ENCODE measurements at regions not wholly inside any gene's neighbourhood (a gene's known extent, or its start where the extent isn't known, plus 50 kb on each side); places are given as distances from the start of the nearest gene placed in this dataset.

DNA sequence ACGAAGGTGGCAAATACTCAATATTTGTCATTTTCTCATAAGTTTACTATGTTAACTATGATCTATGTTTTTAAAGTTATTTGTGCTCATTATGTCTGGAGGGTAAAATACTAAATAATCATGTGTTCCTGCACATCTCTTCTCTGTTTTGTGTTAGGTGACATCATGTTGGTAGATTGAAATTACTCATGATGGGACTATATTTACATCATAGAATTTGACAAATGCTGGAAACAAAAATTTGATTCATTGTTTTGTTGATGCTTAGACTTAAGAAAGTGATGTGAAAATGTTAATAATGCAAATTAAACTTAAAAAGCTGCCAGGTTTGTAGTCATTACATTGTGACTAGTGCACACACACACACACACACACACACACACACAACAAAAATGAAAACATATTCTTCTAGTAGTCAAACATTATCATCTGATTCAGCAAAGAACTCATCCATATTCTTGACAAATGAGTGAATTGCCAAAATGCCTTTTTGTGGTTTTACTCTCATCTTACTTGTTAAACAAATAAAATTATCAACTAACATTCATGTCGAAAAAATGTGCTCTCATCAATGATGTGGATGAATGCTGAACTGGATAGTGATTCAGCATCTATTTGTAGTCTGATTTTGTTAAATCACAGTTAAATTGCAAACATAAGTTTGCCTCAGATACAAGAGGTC, 870.7 kb downstream of the BRINP3 start:
- in situ Hi-C loops (cut with HindIII; ENCODE audit: low sequenced_read_pairs), result no loop called here
- H3K4me3 ChIP-seq (ENCODE audit: low read depth, low read length), result no peak overlapping the region
- TF ChIP-seq, protein P1, sequence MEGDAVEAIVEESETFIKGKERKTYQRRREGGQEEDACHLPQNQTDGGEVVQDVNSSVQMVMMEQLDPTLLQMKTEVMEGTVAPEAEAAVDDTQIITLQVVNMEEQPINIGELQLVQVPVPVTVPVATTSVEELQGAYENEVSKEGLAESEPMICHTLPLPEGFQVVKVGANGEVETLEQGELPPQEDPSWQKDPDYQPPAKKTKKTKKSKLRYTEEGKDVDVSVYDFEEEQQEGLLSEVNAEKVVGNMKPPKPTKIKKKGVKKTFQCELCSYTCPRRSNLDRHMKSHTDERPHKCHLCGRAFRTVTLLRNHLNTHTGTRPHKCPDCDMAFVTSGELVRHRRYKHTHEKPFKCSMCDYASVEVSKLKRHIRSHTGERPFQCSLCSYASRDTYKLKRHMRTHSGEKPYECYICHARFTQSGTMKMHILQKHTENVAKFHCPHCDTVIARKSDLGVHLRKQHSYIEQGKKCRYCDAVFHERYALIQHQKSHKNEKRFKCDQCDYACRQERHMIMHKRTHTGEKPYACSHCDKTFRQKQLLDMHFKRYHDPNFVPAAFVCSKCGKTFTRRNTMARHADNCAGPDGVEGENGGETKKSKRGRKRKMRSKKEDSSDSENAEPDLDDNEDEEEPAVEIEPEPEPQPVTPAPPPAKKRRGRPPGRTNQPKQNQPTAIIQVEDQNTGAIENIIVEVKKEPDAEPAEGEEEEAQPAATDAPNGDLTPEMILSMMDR (IDR thresholded peaks at IDR 0.05; ENCODE audit: low read depth, low read length, missing control alignments), result no peak
- peak; percentile 84 for DNase-seq (ENCODE audit: low read depth)

DNA sequence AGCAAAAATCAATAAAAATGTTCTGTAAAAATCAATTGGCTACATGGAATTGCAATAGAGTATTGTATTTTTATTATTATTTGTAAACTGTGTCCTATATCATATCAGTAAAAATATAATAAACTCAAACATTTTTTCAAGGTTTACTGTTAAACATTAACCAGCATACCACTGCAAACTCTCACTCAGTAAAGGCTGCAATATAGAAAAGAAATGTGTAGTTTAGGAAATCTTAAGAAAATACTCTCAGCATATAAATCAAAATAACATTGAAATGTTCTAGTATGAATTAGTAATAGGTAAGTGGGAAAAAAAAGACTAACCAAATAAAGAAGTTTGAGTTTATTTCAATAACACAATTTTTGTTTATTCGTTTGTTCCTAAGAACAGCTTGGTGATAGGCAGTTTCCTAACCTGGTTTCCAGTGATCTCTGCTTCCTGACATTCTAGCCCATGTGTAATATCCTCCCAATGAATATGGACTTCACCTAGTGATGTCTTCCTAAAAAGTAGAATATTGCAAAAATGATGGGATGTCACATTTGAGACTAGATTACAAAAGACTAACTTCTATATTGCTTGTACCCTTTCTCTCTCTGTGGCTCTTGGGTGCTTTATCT, 870.1 kb downstream of the BRINP3 start:
- no peak for DNase-seq (ENCODE audit: low read depth)
- in situ Hi-C loops (cut with HindIII; ENCODE audit: low sequenced_read_pairs), result no loop called here
- TF ChIP-seq, protein P1 (IDR thresholded peaks at IDR 0.05; ENCODE audit: low read depth, low read length, missing control alignments), result no peak
- H3K4me3 ChIP-seq (ENCODE audit: low read depth, low read length), result no peak overlapping the region

DNA sequence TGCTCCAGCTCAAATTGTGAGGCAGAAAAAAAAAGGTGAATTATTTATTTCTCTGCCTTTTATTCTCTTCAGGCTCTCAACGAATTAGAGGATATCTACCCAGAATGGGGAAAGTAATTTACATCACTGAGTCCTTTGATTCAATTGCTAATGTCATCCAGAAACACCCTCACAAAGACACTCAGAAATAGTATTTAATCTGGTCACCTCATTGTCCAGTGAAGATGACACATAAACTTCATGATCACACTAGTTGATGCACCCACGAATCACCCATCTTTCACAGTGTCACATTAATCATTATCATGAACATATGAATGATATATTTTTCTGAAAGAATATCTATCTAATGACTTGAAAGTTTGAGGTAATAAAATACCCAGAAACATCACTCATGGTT, 868.5 kb downstream of the BRINP3 start:
- DNase-seq (ENCODE audit: low read depth), result no peak
- TF ChIP-seq, protein P1 (IDR thresholded peaks at IDR 0.05; ENCODE audit: low read depth, low read length, missing control alignments), result no peak
- no peak overlapping the region for H3K4me3 ChIP-seq (ENCODE audit: low read depth, low read length)
- in situ Hi-C loops (cut with HindIII; ENCODE audit: low sequenced_read_pairs), result no loop called here

DNA sequence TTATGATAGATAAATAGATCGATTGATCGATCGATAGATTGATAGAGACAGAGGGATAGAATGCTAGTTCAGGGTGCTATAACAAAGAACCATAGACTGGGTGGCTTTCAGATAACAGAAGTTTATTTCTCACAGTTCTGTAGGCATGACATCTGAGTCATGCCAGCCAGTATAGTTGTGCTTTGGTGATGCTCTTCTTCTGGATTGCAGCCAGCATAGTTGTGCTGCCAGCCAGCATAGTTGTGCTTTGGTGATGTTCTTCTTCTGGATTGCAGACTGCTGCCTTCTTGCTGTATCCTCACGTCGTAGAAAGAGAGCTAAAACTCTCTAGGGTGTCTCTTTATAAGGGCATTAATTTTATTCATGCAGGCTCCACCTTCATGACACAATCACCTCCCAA, 860.8 kb downstream of the BRINP3 start:
- TF ChIP-seq, protein P1 (IDR thresholded peaks at IDR 0.05; ENCODE audit: low read depth, low read length, missing control alignments), result no peak
- no peak for DNase-seq (ENCODE audit: low read depth)
- no peak overlapping the region for H3K4me3 ChIP-seq (ENCODE audit: low read depth, low read length)
- in situ Hi-C loops (cut with HindIII; ENCODE audit: low sequenced_read_pairs), result no loop called here

DNA sequence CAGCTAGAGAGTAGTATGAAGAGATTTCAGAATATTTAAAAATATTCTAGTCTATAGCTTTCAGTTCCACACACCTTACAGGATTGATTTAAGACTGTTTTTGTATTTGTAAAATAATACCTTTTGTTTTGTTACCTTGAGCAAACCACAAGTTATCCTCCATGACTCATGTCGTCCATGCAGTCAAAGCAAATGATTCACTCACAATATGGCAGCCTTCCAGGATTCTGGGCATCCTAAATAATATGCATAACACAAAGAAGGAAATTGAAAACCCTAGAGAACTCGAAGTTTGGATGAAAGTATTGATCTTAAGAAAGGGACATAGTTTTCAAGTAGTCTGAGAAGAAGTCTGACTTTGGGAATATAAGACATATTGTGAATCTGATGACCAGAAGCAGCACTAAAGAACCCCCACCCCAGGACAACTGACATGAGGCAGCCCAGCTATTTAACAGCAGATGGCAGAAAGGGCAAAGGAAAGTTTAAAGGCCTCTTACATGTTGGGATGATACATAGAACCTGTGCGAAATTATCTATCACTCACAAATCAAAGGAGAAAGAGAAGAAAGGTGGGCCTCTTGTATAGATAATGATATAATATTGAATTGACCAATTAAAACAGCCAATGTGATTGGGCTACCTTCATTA, 857.9 kb downstream of the BRINP3 start:
- TF ChIP-seq, protein P1 (IDR thresholded peaks at IDR 0.05; ENCODE audit: low read depth, low read length, missing control alignments), result no peak
- DNase-seq (ENCODE audit: low read depth), result peak; percentile 94
- in situ Hi-C loops (cut with HindIII; ENCODE audit: low sequenced_read_pairs), result no loop called here
- no peak overlapping the region for H3K4me3 ChIP-seq (ENCODE audit: low read depth, low read length)

DNA sequence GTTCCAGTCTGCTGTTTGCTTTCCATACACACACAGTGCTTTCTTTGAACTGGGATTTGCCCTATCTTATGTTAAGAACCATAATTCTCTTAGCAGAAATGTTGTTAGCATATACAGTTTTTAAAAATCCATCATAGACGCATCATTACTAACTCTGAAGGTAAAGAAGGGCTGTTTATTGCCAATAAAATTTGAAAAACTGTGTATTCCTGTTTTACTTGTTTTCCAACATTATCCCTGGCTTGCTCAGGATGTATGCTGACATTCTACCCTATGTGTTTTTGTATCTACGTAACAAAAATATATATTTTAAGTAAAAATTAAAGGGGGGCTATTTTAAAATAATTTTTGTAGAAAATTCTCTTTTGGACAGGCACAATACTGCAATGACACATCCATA, 857.2 kb downstream of the BRINP3 start:
- in situ Hi-C loops (cut with HindIII; ENCODE audit: low sequenced_read_pairs), result no loop called here
- TF ChIP-seq, protein P1 (IDR thresholded peaks at IDR 0.05; ENCODE audit: low read depth, low read length, missing control alignments), result no peak
- no peak overlapping the region for H3K4me3 ChIP-seq (ENCODE audit: low read depth, low read length)
- no peak for DNase-seq (ENCODE audit: low read depth)
